ENCODE measurements at regions not wholly inside any gene's neighbourhood (a gene's known extent, or its start where the extent isn't known, plus 50 kb on each side); places are given as distances from the start of the nearest gene placed in this dataset.

DNA sequence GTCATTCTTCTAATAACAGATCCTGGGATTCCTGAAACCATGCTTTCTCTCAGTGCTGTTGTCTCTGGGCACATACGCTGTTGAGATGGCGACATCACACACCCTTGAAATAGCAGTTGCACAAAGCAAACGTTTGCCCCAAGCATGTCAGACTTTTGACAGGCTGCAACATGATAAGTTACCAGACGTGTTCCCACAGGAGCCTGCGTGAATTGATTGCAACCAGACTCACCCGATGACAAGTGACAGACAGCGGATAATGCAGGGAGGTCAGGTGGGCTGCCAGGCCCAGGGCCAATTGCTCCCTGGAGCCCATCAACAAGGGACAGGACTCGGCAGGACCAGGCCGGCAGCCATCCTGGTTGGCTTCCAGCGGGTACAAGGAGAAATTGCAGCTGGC lies 310.9 kb downstream of the SIPA1L2 start (continued):
- TF ChIP-seq, protein P1, sequence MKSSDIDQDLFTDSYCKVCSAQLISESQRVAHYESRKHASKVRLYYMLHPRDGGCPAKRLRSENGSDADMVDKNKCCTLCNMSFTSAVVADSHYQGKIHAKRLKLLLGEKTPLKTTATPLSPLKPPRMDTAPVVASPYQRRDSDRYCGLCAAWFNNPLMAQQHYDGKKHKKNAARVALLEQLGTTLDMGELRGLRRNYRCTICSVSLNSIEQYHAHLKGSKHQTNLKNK (CRISPR knock-in tag; IDR thresholded peaks at IDR 0.05), result no peak
- TF ChIP-seq, protein P2, sequence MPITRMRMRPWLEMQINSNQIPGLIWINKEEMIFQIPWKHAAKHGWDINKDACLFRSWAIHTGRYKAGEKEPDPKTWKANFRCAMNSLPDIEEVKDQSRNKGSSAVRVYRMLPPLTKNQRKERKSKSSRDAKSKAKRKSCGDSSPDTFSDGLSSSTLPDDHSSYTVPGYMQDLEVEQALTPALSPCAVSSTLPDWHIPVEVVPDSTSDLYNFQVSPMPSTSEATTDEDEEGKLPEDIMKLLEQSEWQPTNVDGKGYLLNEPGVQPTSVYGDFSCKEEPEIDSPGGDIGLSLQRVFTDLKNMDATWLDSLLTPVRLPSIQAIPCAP (CRISPR knock-in tag; IDR thresholded peaks at IDR 0.05), result no peak

DNA sequence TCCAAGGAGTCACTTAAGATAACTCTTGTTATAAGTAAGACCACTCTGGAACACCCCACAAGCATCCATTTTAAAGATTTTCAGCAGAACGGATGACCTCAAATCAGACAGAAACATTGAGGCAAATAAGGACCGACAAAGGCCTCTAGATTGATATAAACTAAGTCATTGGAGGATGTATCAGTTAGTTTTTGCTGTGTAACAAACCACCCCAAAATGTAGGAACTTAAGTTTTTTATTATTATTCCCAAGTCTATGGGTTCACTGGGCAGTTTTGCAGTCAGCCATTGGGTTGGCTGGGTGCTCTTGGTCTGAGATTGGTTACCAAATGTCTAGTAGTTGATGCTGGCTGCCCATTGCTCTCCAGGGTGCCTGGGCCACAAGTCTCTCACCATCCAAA lies 311.8 kb downstream of the SIPA1L2 start:
- Mint-ChIP-seq H3K4me1 (peaks cover 8% of the 10 kb centered on the region), H3K4me3 (no peak overlapping the region), H3K36me3 (peaks cover 7% of the 10 kb centered on the region), H3K27me3 (ENCODE audit: low read depth) (peaks cover 5% of the 10 kb centered on the region; the same call in 1 of the 2 replicates), H3K9me3 (peaks cover 33% of the 10 kb centered on the region), H3K27ac (no peak overlapping the region)
- ATAC-seq, result no peak
- CTCF ChIA-PET, result no interaction called here
- DNase-seq (ENCODE audit: low spot score), result no peak
- POLR2A ChIA-PET, result no interaction called here
- TF ChIP-seq, protein P3, sequence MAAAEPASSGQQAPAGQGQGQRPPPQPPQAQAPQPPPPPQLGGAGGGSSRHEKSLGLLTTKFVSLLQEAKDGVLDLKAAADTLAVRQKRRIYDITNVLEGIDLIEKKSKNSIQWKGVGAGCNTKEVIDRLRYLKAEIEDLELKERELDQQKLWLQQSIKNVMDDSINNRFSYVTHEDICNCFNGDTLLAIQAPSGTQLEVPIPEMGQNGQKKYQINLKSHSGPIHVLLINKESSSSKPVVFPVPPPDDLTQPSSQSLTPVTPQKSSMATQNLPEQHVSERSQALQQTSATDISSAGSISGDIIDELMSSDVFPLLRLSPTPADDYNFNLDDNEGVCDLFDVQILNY (CRISPR knock-in tag; IDR thresholded peaks at IDR 0.05), result no peak
- TF ChIP-seq NR2C2 (CRISPR knock-in tag; IDR thresholded peaks at IDR 0.05), result no peak
- TF ChIP-seq ELF4 (CRISPR knock-in tag; IDR thresholded peaks at IDR 0.05; ENCODE audit: low read depth), result no peak
- TF ChIP-seq NR1H2 (CRISPR knock-in tag; IDR thresholded peaks at IDR 0.05), result no peak
- no peak for TF ChIP-seq FOXK1 (CRISPR knock-in tag; IDR thresholded peaks at IDR 0.05)
- TF ChIP-seq OVOL2 (CRISPR knock-in tag; IDR thresholded peaks at IDR 0.05; ENCODE audit: borderline replicate concordance), result no peak
- no peak for TF ChIP-seq RELA (CRISPR knock-in tag; IDR thresholded peaks at IDR 0.05; ENCODE audit: borderline replicate concordance)
- TF ChIP-seq, protein P4, sequence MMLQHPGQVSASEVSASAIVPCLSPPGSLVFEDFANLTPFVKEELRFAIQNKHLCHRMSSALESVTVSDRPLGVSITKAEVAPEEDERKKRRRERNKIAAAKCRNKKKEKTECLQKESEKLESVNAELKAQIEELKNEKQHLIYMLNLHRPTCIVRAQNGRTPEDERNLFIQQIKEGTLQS (CRISPR knock-in tag; conservative IDR thresholded peaks at IDR 0.05), result no peak
- TF ChIP-seq, protein P5, sequence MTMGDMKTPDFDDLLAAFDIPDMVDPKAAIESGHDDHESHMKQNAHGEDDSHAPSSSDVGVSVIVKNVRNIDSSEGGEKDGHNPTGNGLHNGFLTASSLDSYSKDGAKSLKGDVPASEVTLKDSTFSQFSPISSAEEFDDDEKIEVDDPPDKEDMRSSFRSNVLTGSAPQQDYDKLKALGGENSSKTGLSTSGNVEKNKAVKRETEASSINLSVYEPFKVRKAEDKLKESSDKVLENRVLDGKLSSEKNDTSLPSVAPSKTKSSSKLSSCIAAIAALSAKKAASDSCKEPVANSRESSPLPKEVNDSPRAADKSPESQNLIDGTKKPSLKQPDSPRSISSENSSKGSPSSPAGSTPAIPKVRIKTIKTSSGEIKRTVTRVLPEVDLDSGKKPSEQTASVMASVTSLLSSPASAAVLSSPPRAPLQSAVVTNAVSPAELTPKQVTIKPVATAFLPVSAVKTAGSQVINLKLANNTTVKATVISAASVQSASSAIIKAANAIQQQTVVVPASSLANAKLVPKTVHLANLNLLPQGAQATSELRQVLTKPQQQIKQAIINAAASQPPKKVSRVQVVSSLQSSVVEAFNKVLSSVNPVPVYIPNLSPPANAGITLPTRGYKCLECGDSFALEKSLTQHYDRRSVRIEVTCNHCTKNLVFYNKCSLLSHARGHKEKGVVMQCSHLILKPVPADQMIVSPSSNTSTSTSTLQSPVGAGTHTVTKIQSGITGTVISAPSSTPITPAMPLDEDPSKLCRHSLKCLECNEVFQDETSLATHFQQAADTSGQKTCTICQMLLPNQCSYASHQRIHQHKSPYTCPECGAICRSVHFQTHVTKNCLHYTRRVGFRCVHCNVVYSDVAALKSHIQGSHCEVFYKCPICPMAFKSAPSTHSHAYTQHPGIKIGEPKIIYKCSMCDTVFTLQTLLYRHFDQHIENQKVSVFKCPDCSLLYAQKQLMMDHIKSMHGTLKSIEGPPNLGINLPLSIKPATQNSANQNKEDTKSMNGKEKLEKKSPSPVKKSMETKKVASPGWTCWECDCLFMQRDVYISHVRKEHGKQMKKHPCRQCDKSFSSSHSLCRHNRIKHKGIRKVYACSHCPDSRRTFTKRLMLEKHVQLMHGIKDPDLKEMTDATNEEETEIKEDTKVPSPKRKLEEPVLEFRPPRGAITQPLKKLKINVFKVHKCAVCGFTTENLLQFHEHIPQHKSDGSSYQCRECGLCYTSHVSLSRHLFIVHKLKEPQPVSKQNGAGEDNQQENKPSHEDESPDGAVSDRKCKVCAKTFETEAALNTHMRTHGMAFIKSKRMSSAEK (CRISPR knock-in tag; IDR thresholded peaks at IDR 0.05; ENCODE audit: borderline replicate concordance), result no peak
- TF ChIP-seq, protein P6, sequence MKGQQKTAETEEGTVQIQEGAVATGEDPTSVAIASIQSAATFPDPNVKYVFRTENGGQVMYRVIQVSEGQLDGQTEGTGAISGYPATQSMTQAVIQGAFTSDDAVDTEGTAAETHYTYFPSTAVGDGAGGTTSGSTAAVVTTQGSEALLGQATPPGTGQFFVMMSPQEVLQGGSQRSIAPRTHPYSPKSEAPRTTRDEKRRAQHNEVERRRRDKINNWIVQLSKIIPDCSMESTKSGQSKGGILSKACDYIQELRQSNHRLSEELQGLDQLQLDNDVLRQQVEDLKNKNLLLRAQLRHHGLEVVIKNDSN (CRISPR knock-in tag; IDR thresholded peaks at IDR 0.05), result no peak
- TF ChIP-seq, protein P7, sequence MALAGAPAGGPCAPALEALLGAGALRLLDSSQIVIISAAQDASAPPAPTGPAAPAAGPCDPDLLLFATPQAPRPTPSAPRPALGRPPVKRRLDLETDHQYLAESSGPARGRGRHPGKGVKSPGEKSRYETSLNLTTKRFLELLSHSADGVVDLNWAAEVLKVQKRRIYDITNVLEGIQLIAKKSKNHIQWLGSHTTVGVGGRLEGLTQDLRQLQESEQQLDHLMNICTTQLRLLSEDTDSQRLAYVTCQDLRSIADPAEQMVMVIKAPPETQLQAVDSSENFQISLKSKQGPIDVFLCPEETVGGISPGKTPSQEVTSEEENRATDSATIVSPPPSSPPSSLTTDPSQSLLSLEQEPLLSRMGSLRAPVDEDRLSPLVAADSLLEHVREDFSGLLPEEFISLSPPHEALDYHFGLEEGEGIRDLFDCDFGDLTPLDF (CRISPR knock-in tag; IDR thresholded peaks at IDR 0.05), result no peak
- TF ChIP-seq SMAD4 (CRISPR knock-in tag; IDR thresholded peaks at IDR 0.05), result no peak
- TF ChIP-seq JAZF1 (CRISPR knock-in tag; IDR thresholded peaks at IDR 0.05), result no peak
- TF ChIP-seq TEAD1 (CRISPR knock-in tag; IDR thresholded peaks at IDR 0.05), result no peak
- TF ChIP-seq EMX1 (CRISPR knock-in tag; IDR thresholded peaks at IDR 0.05), result no peak
- TF ChIP-seq, protein P8, sequence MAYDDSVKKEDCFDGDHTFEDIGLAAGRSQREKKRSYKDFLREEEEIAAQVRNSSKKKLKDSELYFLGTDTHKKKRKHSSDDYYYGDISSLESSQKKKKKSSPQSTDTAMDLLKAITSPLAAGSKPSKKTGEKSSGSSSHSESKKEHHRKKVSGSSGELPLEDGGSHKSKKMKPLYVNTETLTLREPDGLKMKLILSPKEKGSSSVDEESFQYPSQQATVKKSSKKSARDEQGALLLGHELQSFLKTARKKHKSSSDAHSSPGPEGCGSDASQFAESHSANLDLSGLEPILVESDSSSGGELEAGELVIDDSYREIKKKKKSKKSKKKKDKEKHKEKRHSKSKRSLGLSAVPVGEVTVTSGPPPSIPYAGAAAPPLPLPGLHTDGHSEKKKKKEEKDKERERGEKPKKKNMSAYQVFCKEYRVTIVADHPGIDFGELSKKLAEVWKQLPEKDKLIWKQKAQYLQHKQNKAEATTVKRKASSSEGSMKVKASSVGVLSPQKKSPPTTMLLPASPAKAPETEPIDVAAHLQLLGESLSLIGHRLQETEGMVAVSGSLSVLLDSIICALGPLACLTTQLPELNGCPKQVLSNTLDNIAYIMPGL (CRISPR knock-in tag; IDR thresholded peaks at IDR 0.05), result no peak
- TF ChIP-seq ZBTB21 (CRISPR knock-in tag; IDR thresholded peaks at IDR 0.05; ENCODE audit: borderline replicate concordance), result no peak
- no peak for TF ChIP-seq FOXP1 (CRISPR knock-in tag; IDR thresholded peaks at IDR 0.05; ENCODE audit: borderline replicate concordance)
- no peak for TF ChIP-seq ESRRA (CRISPR knock-in tag; IDR thresholded peaks at IDR 0.05; ENCODE audit: borderline replicate concordance)
- no peak for TF ChIP-seq CBFB (CRISPR knock-in tag; IDR thresholded peaks at IDR 0.05; ENCODE audit: low read depth)
